ENCODE measurements at regions not wholly inside any gene's neighbourhood (a gene's known extent, or its start where the extent isn't known, plus 50 kb on each side); places are given as distances from the start of the nearest gene placed in this dataset.

- TF ChIP-seq EZH2 (IDR thresholded peaks at IDR 0.05): no peak
- no peak for TF ChIP-seq POLR2AphosphoS5 (IDR thresholded peaks at IDR 0.05; ENCODE audit: borderline replicate concordance, low read depth, low read length)
Observed at GRCh38 chr2:153604133-153604532, 125.6 kb upstream of the RPRM start.

Measured in SK-N-MC (cell line).